Endothelial cell of umbilical vein (primary cell): ENCODE measurements at regions not wholly inside any gene's neighbourhood (a gene's known extent, or its start where the extent isn't known, plus 50 kb on each side); places are given as distances from the start of the nearest gene placed in this dataset.

ENCODE experiments used
- BruUV-seq: library from RNA; stranded (reverse); fragments of 400-500 nt; replicated peaks from 2 replicates; lab custom pipeline; 2021; lab: Mats Ljungman, UMichigan
- CTCF ChIA-PET: fragments of 300-600, 350-600 bp; sonication (Branson Sonifier 250); formaldehyde crosslinking; loops from one replicate; lab custom pipeline; 2021; ENCODE audit warnings: antibody characterized with exemption, inconsistent platforms; lab: Charles Lee
- POLR2A ChIA-PET: fragments of 300-600, 350-600 bp; sonication (Branson Sonifier 250); formaldehyde crosslinking; loops from one replicate; lab custom pipeline; 2021; ENCODE audit warnings: antibody characterized with exemption, inconsistent platforms; lab: Charles Lee
- DNase-seq: peaks from one replicate; pipeline ENCODE4 v3.0.0-alpha.2; 2011; ENCODE audit warnings: low read depth, low spot score
- FAIRE-seq: peaks from 2 replicates; lab custom pipeline; 2011; peaks lifted over from hg19 to GRCh38; lab: Jason Lieb, UNC
- H2AFZ ChIP-seq: 2 replicates; pipeline ENCODE4 v1.6.0; 2012; ENCODE audit warnings: low read depth, low read length, control low read depth, inconsistent platforms
- H3K27ac ChIP-seq: 2 replicates; pipeline ENCODE4 v1.5.1; 2011; ENCODE audit warnings: low read depth, mild to moderate bottlenecking, control low read depth, low read length, moderate library complexity; ENCODE audit not compliant: insufficient read depth
- H3K27me3 ChIP-seq, 2 experiments: 2 replicates each; pipeline versions ENCODE4 v1.6.0 to v1.6.1; 2011; ENCODE audit warnings: low read length in 2 of 2, mixed read lengths in 1 of 2; ENCODE audit not compliant: control insufficient read depth in 2 of 2, insufficient read depth in 2 of 2
- H3K36me3 ChIP-seq, 2 experiments: 2 replicates in 1 of 2; 3 replicates in 1 of 2; pipeline ENCODE4 v1.5.1; 2011; ENCODE audit warnings: low read length in 2 of 2, mild to moderate bottlenecking in 1 of 2, moderate library complexity in 1 of 2; ENCODE audit not compliant: control insufficient read depth in 2 of 2, insufficient read depth in 2 of 2; ENCODE audit errors: extremely low read depth in 1 of 2
- H3K4me1 ChIP-seq: 3 replicates; pipeline ENCODE4 v1.5.1; 2011; ENCODE audit warnings: mild to moderate bottlenecking, low read length; ENCODE audit not compliant: control insufficient read depth, insufficient read depth; ENCODE audit errors: extremely low read depth
- H3K4me2 ChIP-seq: 2 replicates; pipeline ENCODE4 v1.6.1; 2011; ENCODE audit warnings: low read length, control low read depth, mixed read lengths; ENCODE audit not compliant: insufficient read depth
- H3K4me3 ChIP-seq, 3 experiments: fragments of 200-600 bp in 1 of 3; sonication (generic), shearing (Covaris generic) in 1 of 3; replicated peaks in 1 of 3; 2 replicates each; pipeline ENCODE4 v1.5.1; 2011 to 2016; ENCODE audit warnings: control low read depth in 3 of 3, low read length in 3 of 3, mild to moderate bottlenecking in 2 of 3, inconsistent platforms in 1 of 3, low read depth in 1 of 3, moderate library complexity in 1 of 3; ENCODE audit not compliant: insufficient read depth in 1 of 3
- H3K79me2 ChIP-seq: 2 replicates; pipeline ENCODE4 v1.6.0; 2012; ENCODE audit warnings: low read length, inconsistent platforms; ENCODE audit not compliant: control insufficient read depth, insufficient read depth
- H3K9ac ChIP-seq: replicated peaks from 2 replicates; pipeline ENCODE3; 2011; ENCODE audit warnings: low read length, control low read depth; ENCODE audit not compliant: insufficient read depth; ENCODE audit errors: extremely low read depth
- H3K9me1 ChIP-seq: replicated peaks from 3 replicates; pipeline ENCODE4 v1.6.0; 2011; ENCODE audit warnings: mild to moderate bottlenecking, low read length; ENCODE audit not compliant: control insufficient read depth, insufficient read depth; ENCODE audit errors: extremely low read depth
- H3K9me3 ChIP-seq: replicated peaks from 2 replicates; pipeline ENCODE4 v1.5.1; 2012; ENCODE audit warnings: low read length, inconsistent platforms; ENCODE audit not compliant: control insufficient read depth, insufficient read depth
- H4K20me1 ChIP-seq: replicated peaks from 2 replicates; pipeline ENCODE3; 2011; ENCODE audit warnings: mild to moderate bottlenecking, low read length; ENCODE audit not compliant: control insufficient read depth, insufficient read depth; ENCODE audit errors: extremely low read depth
- CTCF ChIP-seq, 2 donors: IDR thresholded peaks; 1 replicate in 1 of 2; 2 replicates in 1 of 2; pipeline ENCODE4 v1.5.1; 2011; ENCODE audit warnings: low read length in 2 of 2, mild to moderate bottlenecking in 2 of 2, moderate library complexity in 2 of 2, control low read depth in 1 of 2, inconsistent platforms in 1 of 2, low read depth in 1 of 2; ENCODE audit not compliant: insufficient read depth in 1 of 2; ENCODE audit errors: extremely low read depth in 1 of 2
- FOS ChIP-seq: IDR thresholded peaks from 2 replicates; pipeline ENCODE4 v1.6.1; 2011; ENCODE audit warnings: mild to moderate bottlenecking, low read length, moderate library complexity, borderline replicate concordance; ENCODE audit not compliant: insufficient read depth
- GATA2 ChIP-seq: IDR thresholded peaks from 2 replicates; pipeline ENCODE4 v1.7.0; 2011; ENCODE audit warnings: low read depth, mild to moderate bottlenecking, moderate library complexity, mixed read lengths, low read length; ENCODE audit not compliant: insufficient read length, insufficient read depth
- JUN ChIP-seq: IDR thresholded peaks from 2 replicates; pipeline ENCODE4 v1.6.1; 2011; ENCODE audit warnings: borderline replicate concordance, low read depth; ENCODE audit not compliant: insufficient read length, insufficient read depth
- MAX ChIP-seq: IDR thresholded peaks from 2 replicates; pipeline ENCODE4 v1.6.1; 2011; ENCODE audit not compliant: insufficient read depth, insufficient read length
- POLR2A ChIP-seq: IDR thresholded peaks from 2 replicates; pipeline ENCODE4 v1.6.1; 2012; ENCODE audit warnings: low read depth, mild to moderate bottlenecking, control low read depth, low read length
- POLR2AphosphoS5 ChIP-seq: IDR thresholded peaks from 2 replicates; pipeline ENCODE4 v1.6.1; 2012; ENCODE audit warnings: low read depth, mild to moderate bottlenecking, control low read depth, low read length, moderate library complexity; ENCODE audit not compliant: insufficient read depth
- dilution Hi-C: fragments of 300-500 bp; cut with MboI; formaldehyde crosslinking; loops from one replicate; pipeline ENCODE4 v1.15.0; 2019; ENCODE audit warnings: low sequenced_read_pairs; ENCODE audit not compliant: extremely low pct_ligation_motif_present
- intact Hi-C: fragments of 100-400 bp; cut with micrococcal nuclease; formaldehyde crosslinking; loops from one replicate; pipeline ENCODE4 v1.10.0; 2022

- POLR2A ChIA-PET = no interaction called here
- no peak overlapping the region for H3K9ac ChIP-seq
- CTCF ChIA-PET = no interaction called here
- H3K27me3 ChIP-seq = no peaks in the 10 kb centered on the region
- H3K9me1 ChIP-seq = no peaks in the 10 kb centered on the region
- H3K4me1 ChIP-seq = no peaks in the 10 kb centered on the region
- TF ChIP-seq MAX = no peak
- TF ChIP-seq POLR2AphosphoS5 = no peak
- no peak for TF ChIP-seq GATA2
- no peak for TF ChIP-seq JUN
- no peak for TF ChIP-seq POLR2A
- no peak for TF ChIP-seq FOS
- no peak for TF ChIP-seq CTCF (IDR thresholded peaks at IDR 0.05; ENCODE audit: extremely low read depth in 1 of 2, insufficient read depth in 1 of 2, low read depth in 1 of 2, low read length in 2 of 2)
- no TSS peak for BruUV-seq
- no peaks in the 10 kb centered on the region for H3K36me3 ChIP-seq
- H3K27ac ChIP-seq = no peak overlapping the region
- dilution Hi-C loops = no loop called here
- H3K4me2 ChIP-seq = no peak overlapping the region
- intact Hi-C loops = no loop called here
- H3K4me3 ChIP-seq = no peak overlapping the region
- H2AFZ ChIP-seq = no peak overlapping the region
- FAIRE-seq = no peak
- DNase-seq = no peak
- H4K20me1 ChIP-seq = no peaks in the 10 kb centered on the region
- H3K79me2 ChIP-seq = no peaks in the 10 kb centered on the region
- H3K9me3 ChIP-seq = no peaks in the 10 kb centered on the region
Observed at GRCh38 chr16:18045356-18045755, 291.2 kb downstream of the NPIPA8 start.
